Uterus (tissue), 2 donors: ENCODE measurements at regions not wholly inside any gene's neighbourhood (a gene's known extent, or its start where the extent isn't known, plus 50 kb on each side); places are given as distances from the start of the nearest gene placed in this dataset.
"Not testable (repeated sequence)": the region's sequence is repeated elsewhere in the genome, so short reads cannot be mapped to it uniquely, and the experiment has no call there.

ENCODE experiments used
- CTCF ChIP-seq, 4 experiments: fragments of 200-600 bp in 2 of 4; fragments of 450-650 bp in 2 of 4; sonication (generic) in 2 of 4; IDR thresholded peaks; one replicate each; pipeline ENCODE4 v1.5.1; 2016 to 2019; ENCODE audit warnings: antibody characterized with exemption in 4 of 4, mild to moderate bottlenecking in 2 of 4, moderate library complexity in 1 of 4
- POLR2A ChIP-seq, 2 donors: fragments of 450-650 bp; IDR thresholded peaks; one replicate each; pipeline ENCODE4 v1.6.1; 2016; ENCODE audit warnings: antibody characterized with exemption in 2 of 2, mild to moderate bottlenecking in 1 of 2, moderate library complexity in 1 of 2

- TF ChIP-seq CTCF, POLR2A (IDR thresholded peaks at IDR 0.05): not testable (repeated sequence)
Observed at GRCh38 chr19:30804333-30804732, 432.1 kb downstream of the ZNF536 start.
